ELF-1 (cell line): ENCODE measurements at regions not wholly inside any gene's neighbourhood (a gene's known extent, or its start where the extent isn't known, plus 50 kb on each side); places are given as distances from the start of the nearest gene placed in this dataset.
A peak's percentile ranks its signal among the peaks of the same experiment; 100 is the strongest.
"Not testable (repeated sequence)": the region's sequence is repeated elsewhere in the genome, so short reads cannot be mapped to it uniquely, and the experiment has no call there.

ENCODE experiments used
- DNase-seq: peaks from one replicate; pipeline ENCODE4 v3.0.0-alpha.2; 2016; ENCODE audit warnings: low read depth, low spot score

GRCh38 chr6:126204126-126204525, 135.8 kb upstream of the CENPW start:
- no peak for DNase-seq

- no peak for DNase-seq
Observed at GRCh38 chr6:126204598-126204997, 135.3 kb upstream of the CENPW start.

GRCh38 chr6:126206504-126207246, 133.2 kb upstream of the CENPW start:
- DNase-seq = no peak

GRCh38 chr6:126210398-126211075, 129.4 kb upstream of the CENPW start:
- no peak for DNase-seq

GRCh38 chr6:126217497-126217896, 122.4 kb upstream of the CENPW start:
- DNase-seq = peak; percentile 12

GRCh38 chr6:126220901-126221300, 119.0 kb upstream of the CENPW start:
- not testable (repeated sequence) for DNase-seq

GRCh38 chr6:126227833-126228702, 111.8 kb upstream of the CENPW start:
- DNase-seq = no peak

- DNase-seq = no peak
Observed at GRCh38 chr6:126232671-126233070, 107.2 kb upstream of the CENPW start.

GRCh38 chr6:126233192-126233591, 106.7 kb upstream of the CENPW start:
- DNase-seq = no peak

GRCh38 chr6:126235363-126235762, 104.6 kb upstream of the CENPW start:
- DNase-seq = no peak

- no peak for DNase-seq
Observed at GRCh38 chr6:126245077-126245476, 94.8 kb upstream of the CENPW start.

GRCh38 chr6:126252154-126252553, 87.8 kb upstream of the CENPW start:
- no peak for DNase-seq

GRCh38 chr6:126253431-126253830, 86.5 kb upstream of the CENPW start:
- no peak for DNase-seq

GRCh38 chr6:126258150-126258549, 81.8 kb upstream of the CENPW start:
- no peak for DNase-seq

GRCh38 chr6:126261792-126262421, 78.0 kb upstream of the CENPW start:
- no peak for DNase-seq

- no peak for DNase-seq
Observed at GRCh38 chr6:126264265-126264664, 75.7 kb upstream of the CENPW start.

- DNase-seq = no peak
Observed at GRCh38 chr6:126266664-126267063, 73.3 kb upstream of the CENPW start.

- DNase-seq = no peak
Observed at GRCh38 chr6:126267626-126268025, 72.3 kb upstream of the CENPW start.

GRCh38 chr6:126268092-126268491, 71.8 kb upstream of the CENPW start:
- DNase-seq = peak; percentile 7

- no peak for DNase-seq
Observed at GRCh38 chr6:126280287-126280686, 59.6 kb upstream of the CENPW start.

GRCh38 chr6:126285871-126286365, 54.0 kb upstream of the CENPW start:
- DNase-seq = no peak
